HG03135 (cell line): ENCODE measurements at regions not wholly inside any gene's neighbourhood (a gene's known extent, or its start where the extent isn't known, plus 50 kb on each side); places are given as distances from the start of the nearest gene placed in this dataset.

Source experiments
- ATAC-seq: cut with Tn5 transposase; IDR thresholded peaks from one replicate; pipeline ENCODE4 v1.9.1; 2021; ENCODE audit warnings: mild to moderate bottlenecking, moderate library complexity; ENCODE audit not compliant: unreplicated experiment

DNA sequence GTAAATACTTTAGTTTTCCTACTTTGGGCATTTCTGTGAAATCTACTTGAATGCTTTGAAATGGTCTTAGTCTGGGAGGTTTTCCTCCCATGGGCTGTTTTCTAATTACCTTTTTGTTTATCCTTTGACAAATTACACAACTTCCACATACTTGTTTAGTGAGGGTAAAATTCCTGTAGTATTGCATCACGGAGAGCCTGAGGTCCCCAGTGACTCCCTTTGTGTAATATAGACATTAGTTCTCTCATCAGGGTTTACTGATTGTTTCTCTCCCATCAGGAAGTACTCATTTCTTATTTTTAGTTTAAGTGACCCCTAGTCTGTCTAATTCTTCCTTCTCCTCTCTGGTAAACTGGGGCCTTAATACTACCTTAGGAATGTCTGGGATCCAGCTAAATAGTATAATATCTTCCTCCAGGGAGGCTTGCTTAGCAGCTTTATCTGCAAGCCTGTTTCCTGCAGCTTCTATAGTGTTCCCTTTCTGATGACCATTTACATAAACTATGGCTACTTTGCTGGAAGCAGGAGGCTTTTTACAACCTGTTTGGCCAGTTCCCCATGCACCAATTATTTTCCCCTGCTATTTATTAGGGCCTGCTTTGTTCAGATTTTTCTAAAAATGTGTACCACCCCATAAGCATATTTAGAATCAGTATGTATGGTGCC lies 87.2 kb upstream of the XCR1 start:
- no peak for ATAC-seq

DNA sequence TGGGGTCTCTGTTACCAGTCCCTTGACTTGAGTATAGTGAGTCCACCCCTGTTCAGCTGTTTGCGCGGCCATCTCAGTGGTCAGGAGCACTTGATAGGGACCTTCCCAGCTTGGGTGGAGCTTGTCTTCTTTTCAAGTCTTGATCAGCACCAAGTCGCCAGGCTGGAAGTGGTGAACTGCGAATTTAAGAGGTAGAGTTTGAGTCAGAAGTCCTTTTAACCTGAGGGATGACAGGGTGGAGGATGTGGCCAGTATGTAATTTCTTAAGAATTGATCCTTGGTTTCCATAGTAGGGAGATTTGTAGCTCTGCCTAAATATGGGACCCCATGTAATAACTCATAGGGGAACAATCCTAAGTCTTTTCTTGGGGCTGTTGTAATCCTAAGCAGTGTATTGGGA lies 86.3 kb upstream of the XCR1 start:
- ATAC-seq: no peak

DNA sequence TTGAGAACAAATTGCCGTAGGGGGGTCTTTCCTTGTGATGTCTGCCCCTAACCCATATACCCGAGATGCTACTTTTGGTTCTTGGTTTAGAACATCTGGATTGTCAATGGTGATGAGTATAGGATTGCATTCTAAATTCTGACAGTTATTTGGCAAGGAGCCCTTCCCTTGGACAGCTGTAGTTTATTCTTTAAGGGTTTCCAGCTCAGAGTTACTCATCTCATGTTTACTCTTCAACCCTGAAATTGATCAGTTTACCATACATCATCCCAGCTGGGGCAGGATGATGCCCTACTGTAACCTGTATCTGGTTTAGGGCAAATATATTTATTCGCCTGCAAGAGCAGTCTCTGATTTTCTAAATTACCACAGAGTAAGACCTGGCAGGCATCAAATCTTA lies 85.7 kb upstream of the XCR1 start:
- ATAC-seq: no peak

DNA sequence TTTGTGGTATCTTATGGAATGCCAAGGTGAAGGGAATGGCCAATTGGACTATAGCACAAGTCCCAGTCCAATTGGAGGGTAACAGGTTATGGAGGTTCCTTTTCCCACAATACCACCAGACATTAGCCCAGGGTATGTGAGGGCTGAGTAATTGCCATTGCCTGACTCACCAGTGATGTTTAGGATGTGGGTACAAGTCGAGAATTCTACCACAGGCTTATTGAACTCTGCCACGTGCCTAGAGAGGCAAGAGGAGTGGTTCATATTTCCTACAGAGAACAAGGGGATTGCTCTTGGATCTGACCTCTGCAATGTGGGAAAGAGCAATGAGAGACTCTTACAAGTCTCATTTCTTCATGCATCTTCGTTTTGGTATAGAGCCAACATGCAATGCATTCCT lies 85.0 kb upstream of the XCR1 start:
- ATAC-seq: no peak

DNA sequence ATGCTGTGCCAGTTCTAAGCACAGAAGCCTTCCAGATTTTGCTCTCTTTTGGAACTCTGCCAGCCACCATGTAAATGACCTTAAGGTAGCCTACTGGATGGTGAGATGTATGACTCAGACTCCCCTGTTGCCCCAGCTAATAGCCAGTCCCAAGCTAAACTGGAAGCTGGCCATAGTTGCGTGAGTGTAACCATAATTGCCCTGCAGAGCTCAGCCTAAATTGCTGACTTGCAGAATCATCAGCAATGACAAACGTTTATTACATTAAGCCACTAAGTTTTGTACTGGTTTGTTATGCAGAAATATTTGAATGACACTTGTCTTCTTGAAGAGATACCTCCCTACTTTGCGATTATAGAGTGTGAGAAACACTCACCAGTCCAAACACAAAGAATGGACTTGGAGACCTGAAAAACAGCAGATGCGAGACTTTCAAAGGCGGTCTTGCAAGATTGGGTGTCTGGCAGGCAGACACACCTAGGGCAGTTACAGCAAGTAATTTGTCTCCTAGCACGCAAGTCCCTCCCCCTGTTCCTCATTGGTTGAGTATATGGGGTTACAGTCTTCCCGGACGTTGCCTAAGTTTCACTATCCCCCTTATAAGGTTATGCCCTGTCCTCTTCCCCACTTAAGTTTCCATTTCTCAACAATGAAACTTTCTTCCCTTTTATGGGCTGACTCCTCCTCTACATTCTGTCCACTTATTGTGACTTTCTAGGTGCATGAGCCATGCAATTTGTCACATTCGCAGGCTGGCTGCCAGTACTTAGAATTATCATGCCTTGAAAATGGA lies 83.6 kb upstream of the XCR1 start:
- ATAC-seq: no peak

DNA sequence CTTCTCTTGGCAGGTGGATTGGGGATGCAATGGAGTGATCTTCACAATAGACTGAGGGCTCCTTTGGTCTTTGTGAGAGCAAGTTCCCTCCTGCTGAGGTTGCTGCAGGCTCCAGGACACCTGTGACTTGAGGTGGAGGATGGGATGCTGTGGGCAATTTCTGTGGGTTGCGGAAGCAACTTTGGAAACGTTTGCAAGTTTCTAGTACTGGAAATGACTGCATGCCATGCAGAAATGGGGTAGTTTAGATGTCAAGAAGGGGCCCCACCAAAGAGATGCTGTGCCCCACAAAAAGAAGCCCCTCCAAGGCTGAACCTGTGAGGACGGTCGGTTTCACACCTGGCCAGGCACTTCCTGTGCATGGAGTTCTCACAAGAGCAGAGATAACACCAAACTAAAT lies 80.4 kb upstream of the XCR1 start:
- no peak for ATAC-seq

DNA sequence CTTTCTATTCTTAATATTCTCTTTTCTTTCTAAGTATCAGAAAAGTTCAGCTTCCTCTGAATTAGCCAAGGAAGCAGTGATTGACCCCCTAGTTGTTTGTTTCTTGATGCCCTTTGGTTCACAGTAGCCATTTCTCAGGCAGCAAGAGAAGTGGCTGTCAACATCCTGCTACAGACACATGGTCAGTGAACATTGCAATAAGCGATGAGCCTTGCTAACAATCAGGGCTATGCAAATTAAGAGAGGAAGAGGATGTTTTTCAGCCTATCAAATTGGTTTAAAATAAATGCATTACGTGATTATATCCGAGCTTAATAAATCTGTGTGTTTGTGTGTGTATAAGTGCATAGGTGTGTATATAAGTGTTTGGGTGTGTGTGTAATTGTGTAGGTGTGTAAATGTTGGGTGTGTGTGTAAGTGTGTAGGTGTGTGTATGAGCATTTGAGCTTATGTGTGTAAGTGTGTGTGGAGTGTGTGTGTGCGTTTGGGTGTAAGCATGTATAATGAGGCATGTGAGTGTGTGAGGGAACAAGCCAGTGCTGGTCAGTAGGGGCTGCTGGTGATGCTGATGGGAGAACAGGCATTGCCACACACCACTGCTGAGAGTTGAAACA lies 78.1 kb upstream of the XCR1 start:
- no peak for ATAC-seq

DNA sequence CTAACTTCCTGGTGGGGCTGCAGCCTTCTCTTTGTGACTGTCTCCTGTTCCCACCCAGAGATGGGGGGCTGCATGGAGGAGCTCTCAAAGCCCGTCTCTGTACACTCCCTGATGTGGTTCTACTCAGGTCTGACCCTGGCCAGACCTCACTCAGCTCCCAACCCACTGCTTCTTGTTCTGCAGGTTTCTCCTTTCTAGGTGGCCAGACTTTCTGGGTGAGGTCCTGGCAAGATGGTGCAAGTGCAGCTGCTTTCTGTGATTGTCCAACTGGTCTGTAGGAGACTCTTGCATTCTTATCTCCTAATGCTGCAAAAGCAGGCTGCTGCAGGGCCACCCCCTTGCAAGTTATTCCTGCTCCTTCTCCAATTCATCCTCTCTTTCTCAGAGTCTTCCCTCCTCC lies 77.4 kb upstream of the XCR1 start:
- no peak for ATAC-seq

DNA sequence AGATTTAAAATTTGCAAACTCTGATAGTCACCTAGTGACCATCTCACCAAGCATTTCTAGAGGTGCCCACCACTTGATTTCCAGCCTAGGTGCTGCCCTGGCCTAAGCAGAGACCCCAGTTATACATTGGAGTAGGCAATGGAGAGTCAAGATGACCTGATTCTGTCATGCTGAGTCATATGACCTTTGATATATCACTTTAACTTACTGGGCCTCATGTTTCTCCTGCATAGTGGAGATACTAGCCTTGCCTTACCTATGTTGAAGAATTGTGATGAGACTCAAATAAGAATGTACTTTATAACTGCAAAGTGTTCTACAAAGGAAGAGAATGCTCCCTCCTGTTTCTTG lies 75.5 kb upstream of the XCR1 start:
- ATAC-seq: no peak

DNA sequence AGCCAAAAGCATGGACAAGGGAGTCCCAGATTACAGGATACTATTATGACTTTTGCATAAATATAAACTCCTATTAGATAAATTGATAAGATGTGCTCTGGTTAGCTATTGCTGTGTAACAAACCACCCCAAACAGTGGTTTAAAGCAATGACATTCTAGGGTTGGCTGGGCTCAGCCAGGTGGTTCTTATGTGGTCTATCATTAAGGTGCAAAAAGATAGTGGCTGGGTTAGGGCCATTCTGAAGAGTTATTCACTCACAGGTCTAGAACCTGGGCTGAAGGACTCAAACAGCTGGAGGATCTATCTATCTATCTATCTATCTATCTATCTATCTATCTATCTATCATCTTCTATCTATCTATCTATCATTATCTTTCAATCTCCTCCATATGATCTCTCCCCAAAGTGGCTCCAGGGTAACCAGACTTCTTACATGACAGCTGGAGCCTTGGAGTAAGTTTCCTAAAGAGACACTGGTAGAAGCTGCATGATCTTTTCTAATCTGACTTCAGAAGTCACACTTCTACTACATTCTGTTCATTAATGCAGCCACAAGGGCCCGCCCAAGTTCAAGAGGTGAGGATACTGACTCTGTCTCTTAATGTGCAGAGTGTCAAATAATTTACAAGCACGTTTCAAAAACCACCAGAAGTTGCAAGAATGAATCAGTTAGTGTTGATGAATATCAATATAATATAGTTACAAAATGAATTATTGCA lies 74.9 kb upstream of the XCR1 start:
- no peak for ATAC-seq

DNA sequence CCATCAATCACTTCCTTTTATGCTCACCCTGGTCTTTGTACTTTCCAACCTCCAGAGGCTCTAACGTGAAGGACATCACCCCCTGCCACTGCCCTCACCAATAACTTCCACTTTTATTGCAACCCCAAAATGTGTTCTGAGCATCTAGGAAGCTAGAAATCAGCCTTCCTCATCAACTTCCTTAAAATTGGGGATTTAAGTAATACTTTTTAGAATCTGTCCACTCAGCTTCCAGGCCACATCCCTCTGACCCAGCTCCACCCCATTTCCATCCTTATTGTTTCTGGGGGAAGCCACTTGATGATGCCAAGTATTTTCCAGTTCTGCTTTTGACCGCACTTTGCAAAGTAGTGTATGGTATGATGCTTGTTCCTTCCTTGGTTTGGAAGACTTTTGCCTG lies 73.5 kb upstream of the XCR1 start:
- no peak for ATAC-seq

DNA sequence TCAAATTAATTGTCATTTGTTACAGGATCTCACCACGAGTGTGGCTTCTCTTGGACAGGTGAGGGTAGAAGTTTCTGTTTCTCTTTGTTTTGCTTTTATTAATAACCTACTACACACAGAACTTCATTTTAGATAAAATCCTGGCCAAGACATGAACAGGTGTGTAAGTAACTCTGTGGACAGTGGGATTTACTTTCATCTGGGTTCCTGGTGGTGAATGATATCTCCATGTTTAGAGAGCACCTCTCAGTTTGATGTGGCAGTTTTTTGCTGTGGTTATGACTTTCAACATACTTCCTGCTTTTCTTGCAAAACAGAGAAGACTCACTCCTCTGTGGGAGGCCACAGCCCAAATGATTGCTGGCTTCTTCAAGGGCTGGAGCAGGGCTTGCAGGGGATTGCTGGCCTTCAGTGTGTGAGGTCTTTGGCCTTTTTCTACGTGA lies 71.1 kb upstream of the XCR1 start:
- ATAC-seq: peak; percentile 39

DNA sequence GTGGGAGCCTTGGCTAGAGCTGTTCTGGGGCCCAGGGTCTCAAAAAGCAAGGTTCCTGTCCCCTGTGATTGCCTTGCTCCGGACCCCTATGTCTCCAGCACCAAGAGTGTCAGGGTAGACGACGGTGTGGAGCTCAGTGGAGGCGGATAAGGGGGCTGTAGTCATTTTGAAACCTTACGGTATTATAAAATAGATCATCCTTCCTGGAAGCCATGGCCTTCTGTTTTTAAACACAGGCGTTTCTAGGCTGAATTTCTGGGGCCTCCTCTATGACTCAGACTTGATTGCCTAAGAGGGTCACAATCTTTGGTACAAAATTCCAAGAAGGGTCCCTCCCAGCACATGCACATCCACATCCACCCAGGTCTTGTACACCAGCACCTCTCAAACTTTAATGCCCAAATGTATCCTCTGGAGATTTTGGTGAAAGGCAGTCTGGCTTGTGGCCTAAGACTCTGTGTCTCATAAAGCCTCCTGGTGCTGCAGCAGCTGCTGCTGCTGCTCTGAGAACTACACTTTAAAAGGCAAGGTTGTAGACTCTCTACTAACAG lies 70.5 kb upstream of the XCR1 start:
- ATAC-seq: peak; percentile 24

DNA sequence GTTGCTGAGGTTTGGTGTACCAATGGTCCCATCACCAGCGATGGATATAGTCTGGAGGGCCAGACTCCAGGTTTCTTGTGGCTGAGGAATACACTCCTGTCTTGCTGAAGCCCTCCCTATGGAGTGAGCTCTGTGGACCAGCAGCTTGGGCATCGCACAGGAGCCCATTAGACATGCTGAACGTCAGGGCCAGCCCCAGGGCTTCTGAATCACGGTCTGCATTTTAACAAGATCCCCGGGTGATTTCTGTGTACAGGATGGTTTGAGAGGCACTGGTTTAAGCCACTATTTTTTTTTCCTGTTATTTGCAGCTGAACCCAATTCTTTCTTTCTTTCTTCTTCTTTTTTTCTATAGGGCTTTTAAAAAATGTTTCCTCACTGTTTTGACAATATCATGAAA lies 69.5 kb upstream of the XCR1 start:
- ATAC-seq: no peak

DNA sequence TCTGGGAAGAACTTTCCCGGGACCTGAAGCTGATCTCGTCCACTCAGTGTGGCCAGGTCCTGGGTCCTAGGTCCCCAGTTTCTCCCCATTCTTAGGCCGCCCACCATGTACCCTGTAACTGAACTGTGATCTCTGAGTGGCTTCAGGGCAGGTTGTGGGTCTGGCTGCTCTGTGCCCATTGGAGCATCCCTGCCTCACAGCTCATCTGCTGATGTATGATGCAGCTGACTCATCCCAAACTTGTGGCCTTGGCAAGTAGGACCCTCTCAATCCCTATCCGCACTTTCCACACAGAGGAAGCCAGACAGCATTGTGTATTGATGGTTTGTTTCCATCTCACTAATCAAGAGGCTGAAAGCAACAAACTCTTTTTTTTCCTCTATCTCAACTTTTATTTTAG lies 69.1 kb upstream of the XCR1 start:
- no peak for ATAC-seq

DNA sequence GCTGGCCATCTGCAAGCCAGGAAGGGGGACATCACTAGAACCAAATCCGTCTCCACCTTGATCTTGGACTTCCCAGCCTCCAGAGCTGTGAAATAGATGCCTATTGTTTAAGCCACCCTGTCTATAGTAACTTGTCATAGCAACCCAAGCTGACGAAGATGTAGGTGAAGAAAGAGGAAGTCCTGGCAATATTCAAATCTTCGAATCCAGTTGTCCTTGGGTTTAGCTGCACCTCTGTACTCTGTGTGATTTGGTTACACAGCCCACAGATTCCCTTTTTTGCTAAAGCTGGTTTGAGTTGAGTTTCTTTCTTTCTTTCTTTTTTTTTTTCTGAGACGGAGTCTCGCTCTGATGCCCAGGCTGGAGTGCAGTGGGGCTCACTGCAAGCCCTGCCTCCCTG lies 68.0 kb upstream of the XCR1 start:
- peak; percentile 70 for ATAC-seq

DNA sequence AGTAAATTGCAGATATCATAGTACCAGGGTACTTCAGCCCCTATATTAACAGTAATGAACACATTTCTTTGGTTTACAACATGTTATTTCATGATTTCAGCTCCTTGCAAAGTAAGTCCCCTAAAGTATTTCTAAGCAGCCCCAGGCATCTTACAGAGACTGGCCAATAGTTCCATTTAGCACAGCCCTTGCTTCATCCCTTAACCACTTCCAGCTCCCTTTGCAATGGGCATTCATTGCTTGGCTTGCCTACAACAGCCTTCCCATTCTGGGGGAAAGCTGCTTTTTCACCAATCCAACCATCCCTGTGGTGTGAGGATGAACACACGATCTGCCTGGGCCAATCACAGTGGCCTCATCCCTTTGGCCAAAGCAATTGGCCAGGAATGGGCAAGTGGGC lies 67.2 kb upstream of the XCR1 start:
- ATAC-seq: no peak

DNA sequence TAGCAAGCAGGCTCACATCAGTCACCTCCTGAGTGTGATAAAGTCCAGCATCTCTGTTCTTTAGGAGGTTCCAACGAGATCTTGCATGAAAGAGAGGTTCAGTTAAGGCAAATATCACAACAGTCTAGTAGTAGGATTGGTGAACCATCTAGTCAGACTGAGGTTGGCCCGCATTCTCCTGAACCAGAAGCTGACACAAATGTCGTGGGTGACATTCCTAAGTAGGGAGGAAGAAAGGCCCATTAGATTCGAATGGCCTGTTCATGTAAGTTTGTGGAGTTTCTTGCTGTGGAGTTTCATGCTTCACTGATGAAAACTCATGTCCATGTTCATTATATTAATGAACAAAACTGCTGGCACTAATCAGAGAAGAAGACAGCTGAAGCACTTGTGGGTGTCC lies 66.7 kb upstream of the XCR1 start:
- ATAC-seq: no peak

DNA sequence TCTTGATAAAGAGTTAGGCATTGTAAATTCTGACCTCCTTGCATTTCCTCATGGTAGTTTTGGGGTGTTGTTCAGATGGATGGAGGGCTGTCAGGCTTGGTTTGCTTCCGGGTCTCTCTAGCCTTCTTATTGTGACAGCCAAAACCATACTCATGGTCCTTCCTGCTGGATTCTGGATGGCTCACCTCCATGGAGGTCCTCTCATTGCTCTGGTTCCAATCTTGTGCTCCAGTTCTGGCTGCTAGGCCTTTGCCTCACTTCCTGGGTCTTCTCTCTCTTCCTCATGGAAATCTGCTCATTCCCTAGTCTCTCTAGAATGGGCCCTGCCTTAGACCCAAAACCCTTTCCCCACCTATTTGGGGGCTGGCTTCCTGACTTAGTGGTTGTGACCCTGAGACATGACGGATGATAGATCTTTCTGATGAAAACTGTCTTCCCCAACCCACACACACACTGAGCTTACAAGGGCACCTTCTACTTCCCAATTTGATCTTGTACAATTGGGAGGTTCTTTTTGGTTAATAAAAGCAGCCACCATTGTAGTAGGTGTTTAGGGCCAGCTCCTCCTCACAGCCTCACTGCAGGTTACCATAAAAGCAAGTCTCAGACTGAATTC lies 66.2 kb upstream of the XCR1 start:
- ATAC-seq: no peak

DNA sequence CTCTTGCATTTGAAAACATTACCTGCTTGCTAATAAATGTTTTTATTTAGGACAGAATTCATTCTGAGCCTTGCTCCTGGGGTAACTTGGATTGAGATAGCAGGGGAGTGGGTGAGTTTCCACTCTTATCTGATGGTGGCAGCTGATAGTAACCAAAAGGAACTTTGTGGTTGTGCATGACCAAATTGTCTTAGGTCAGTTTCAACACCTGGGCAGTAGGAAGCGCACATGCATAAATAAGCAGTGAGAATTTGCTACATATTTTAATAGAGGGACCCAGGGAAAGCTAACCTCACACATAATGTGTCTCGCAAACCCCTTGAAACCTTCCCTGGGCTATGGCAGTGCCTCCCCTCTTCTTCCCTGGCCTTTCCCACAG lies 65.4 kb upstream of the XCR1 start:
- ATAC-seq: no peak
